ENCODE measurements at regions not wholly inside any gene's neighbourhood (a gene's known extent, or its start where the extent isn't known, plus 50 kb on each side); places are given as distances from the start of the nearest gene placed in this dataset.

- TF ChIP-seq RARB (CRISPR knock-in tag; IDR thresholded peaks at IDR 0.05) (no peak), ARNTL (CRISPR knock-in tag; IDR thresholded peaks at IDR 0.05; ENCODE audit: borderline replicate concordance, low read depth) (no peak), TSHZ2 (CRISPR knock-in tag; IDR thresholded peaks at IDR 0.05) (no peak), OSR1 (CRISPR knock-in tag; IDR thresholded peaks at IDR 0.05) (no peak), CREB5 (CRISPR knock-in tag; IDR thresholded peaks at IDR 0.05; ENCODE audit: low read depth) (no peak), ZNF8 (CRISPR knock-in tag; IDR thresholded peaks at IDR 0.05) (no peak), CSDC2 (CRISPR knock-in tag; IDR thresholded peaks at IDR 0.05) (no peak), SNAI2 (CRISPR knock-in tag; IDR thresholded peaks at IDR 0.05) (no peak), TOX (CRISPR knock-in tag; IDR thresholded peaks at IDR 0.05; ENCODE audit: borderline replicate concordance) (no peak)
- ATAC-seq, result no peak
Observed at GRCh38 chr13:38213314-38213713, 136.3 kb upstream of the UFM1 start.

GRCh38 chr13:38210928-38211596, 138.6 kb upstream of the UFM1 start:
- TF ChIP-seq OSR1 (CRISPR knock-in tag; IDR thresholded peaks at IDR 0.05), result no peak
- no peak for TF ChIP-seq PPARA (CRISPR knock-in tag; IDR thresholded peaks at IDR 0.05; ENCODE audit: borderline replicate concordance)
- no peak for ATAC-seq

GRCh38 chr13:38204556-38204955, 145.1 kb upstream of the UFM1 start:
- no peak for TF ChIP-seq CSRNP3 (CRISPR knock-in tag; IDR thresholded peaks at IDR 0.05)
- TF ChIP-seq ZC3H10 (CRISPR knock-in tag; IDR thresholded peaks at IDR 0.05), result no peak
- no peak for TF ChIP-seq TOX (CRISPR knock-in tag; IDR thresholded peaks at IDR 0.05; ENCODE audit: borderline replicate concordance)
- no peak for TF ChIP-seq ZNF70 (CRISPR knock-in tag; IDR thresholded peaks at IDR 0.05)
- ATAC-seq, result no peak

GRCh38 chr13:38202740-38203139, 146.9 kb upstream of the UFM1 start:
- ATAC-seq, result no peak
- TF ChIP-seq RARB (CRISPR knock-in tag; IDR thresholded peaks at IDR 0.05), result no peak
- no peak for TF ChIP-seq TCF4 (CRISPR knock-in tag; IDR thresholded peaks at IDR 0.05; ENCODE audit: borderline replicate concordance)
- TF ChIP-seq PPARA (CRISPR knock-in tag; IDR thresholded peaks at IDR 0.05; ENCODE audit: borderline replicate concordance), result no peak
- TF ChIP-seq ISL1 (CRISPR knock-in tag; IDR thresholded peaks at IDR 0.05), result no peak
- no peak for TF ChIP-seq OSR1 (CRISPR knock-in tag; IDR thresholded peaks at IDR 0.05)
- no peak for TF ChIP-seq ZNF8 (CRISPR knock-in tag; IDR thresholded peaks at IDR 0.05)
- TF ChIP-seq PATZ1 (CRISPR knock-in tag; IDR thresholded peaks at IDR 0.05; ENCODE audit: borderline replicate concordance), result no peak

- no peak for ATAC-seq
- no peak for TF ChIP-seq ARNTL (CRISPR knock-in tag; IDR thresholded peaks at IDR 0.05; ENCODE audit: borderline replicate concordance, low read depth)
- no peak for TF ChIP-seq RARB (CRISPR knock-in tag; IDR thresholded peaks at IDR 0.05)
- TF ChIP-seq ZFP3 (CRISPR knock-in tag; IDR thresholded peaks at IDR 0.05), result no peak
- TF ChIP-seq ZNF565 (CRISPR knock-in tag; conservative IDR thresholded peaks at IDR 0.05; ENCODE audit: low read depth), result no peak
Observed at GRCh38 chr13:38191016-38191415, 158.6 kb upstream of the UFM1 start.
